ENCODE measurements at regions not wholly inside any gene's neighbourhood (a gene's known extent, or its start where the extent isn't known, plus 50 kb on each side); places are given as distances from the start of the nearest gene placed in this dataset.

GRCh38 chr9:13596383-13596970, 317.0 kb upstream of the MPDZ start:
- H3K4me2 ChIP-seq (ENCODE audit: unreplicated experiment): no peak overlapping the region
- H4K20me1 ChIP-seq (ENCODE audit: insufficient read depth): no peaks in the 10 kb centered on the region
- no peak overlapping the region for H2AFZ ChIP-seq
- H3F3A ChIP-seq (ENCODE audit: insufficient read depth): no peaks in the 10 kb centered on the region
- no peak overlapping the region for H3K9ac ChIP-seq
- WGBS, 2 experiments (ENCODE audit: low coverage in 1 of 2, low lambda C conversion rate in 2 of 2, missing lambda C conversion rate in 2 of 2): 62 to 71% methylated on average over 4 of the region's 4 CpGs
- in situ Hi-C loops (cut with MboI): no loop called here
- no peaks in the 10 kb centered on the region for H3K4me1 ChIP-seq (ENCODE audit: insufficient read depth)
- no peaks in the 10 kb centered on the region for H3K36me3 ChIP-seq (ENCODE audit: low read depth)
- H3K4me3 ChIP-seq: no peak overlapping the region
- H3K27ac ChIP-seq: no peak overlapping the region
- no peaks in the 10 kb centered on the region for H3K79me2 ChIP-seq (ENCODE audit: insufficient read depth)
- no peaks in the 10 kb centered on the region for H3K9me2 ChIP-seq (ENCODE audit: insufficient read depth)
- H3K9me3 ChIP-seq (ENCODE audit: low read depth): no peaks in the 10 kb centered on the region
- TF ChIP-seq EZH2 (IDR thresholded peaks at IDR 0.05; ENCODE audit: insufficient read depth, poor library complexity, severe bottlenecking) (no peak), EZH2phosphoT487 (IDR thresholded peaks at IDR 0.05; ENCODE audit: insufficient read depth, low read depth) (no peak)
- no peak for DNase-seq
- H3K27me3 ChIP-seq (replicated peaks; ENCODE audit: insufficient read depth): no peaks in the 10 kb centered on the region; the same call in 1 of the 2 replicates

DNA sequence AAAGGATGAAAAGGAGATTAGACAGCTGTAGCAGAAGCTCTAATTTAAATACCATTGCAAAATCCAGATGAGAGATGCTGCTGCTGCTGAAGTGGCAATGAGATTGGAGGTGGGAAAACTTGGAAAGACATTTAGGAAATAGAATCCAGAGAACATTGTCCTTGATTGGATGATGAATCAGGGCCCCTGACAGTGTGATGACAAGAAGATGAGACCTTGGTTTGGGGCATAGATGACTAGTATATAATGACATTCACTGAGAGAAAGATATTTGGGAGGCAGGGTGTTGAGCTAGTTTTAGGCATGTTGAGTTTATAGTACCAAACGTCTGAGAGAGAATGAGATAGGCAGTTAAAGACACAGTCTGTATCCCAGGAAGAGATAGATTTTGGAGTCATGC, 311.5 kb upstream of the MPDZ start:
- TF ChIP-seq EZH2 (IDR thresholded peaks at IDR 0.05; ENCODE audit: insufficient read depth, poor library complexity, severe bottlenecking) (no peak), EZH2phosphoT487 (IDR thresholded peaks at IDR 0.05; ENCODE audit: insufficient read depth, low read depth) (no peak)
- H3K79me2 ChIP-seq (ENCODE audit: insufficient read depth): no peaks in the 10 kb centered on the region
- H3K9ac ChIP-seq: no peak overlapping the region
- H3K4me1 ChIP-seq (ENCODE audit: insufficient read depth): no peaks in the 10 kb centered on the region
- DNase-seq: no peak
- H2AFZ ChIP-seq: no peak overlapping the region
- 36 to 42% methylated on average over 1 of the region's 1 CpG for WGBS, 2 experiments (ENCODE audit: low coverage in 1 of 2, low lambda C conversion rate in 2 of 2, missing lambda C conversion rate in 2 of 2)
- H3F3A ChIP-seq (ENCODE audit: insufficient read depth): no peaks in the 10 kb centered on the region
- H4K20me1 ChIP-seq (ENCODE audit: insufficient read depth): no peaks in the 10 kb centered on the region
- H3K36me3 ChIP-seq (ENCODE audit: low read depth): no peaks in the 10 kb centered on the region
- H3K27me3 ChIP-seq (replicated peaks; ENCODE audit: insufficient read depth): peaks cover 13% of the 10 kb centered on the region
- H3K27ac ChIP-seq: no peak overlapping the region
- H3K4me2 ChIP-seq (ENCODE audit: unreplicated experiment): no peak overlapping the region
- H3K9me2 ChIP-seq (ENCODE audit: insufficient read depth): no peaks in the 10 kb centered on the region
- H3K9me3 ChIP-seq (ENCODE audit: low read depth): no peaks in the 10 kb centered on the region
- in situ Hi-C loops (cut with MboI): no loop called here
- H3K4me3 ChIP-seq: no peak overlapping the region

GRCh38 chr9:13589034-13589737, 309.7 kb upstream of the MPDZ start:
- no peaks in the 10 kb centered on the region for H3K9me2 ChIP-seq (ENCODE audit: insufficient read depth)
- H3K4me1 ChIP-seq (ENCODE audit: insufficient read depth): no peaks in the 10 kb centered on the region
- in situ Hi-C loops (cut with MboI): no loop called here
- H3K4me2 ChIP-seq (ENCODE audit: unreplicated experiment): no peak overlapping the region
- 55 to 61% methylated on average over 2 of the region's 2 CpGs for WGBS, 2 experiments (ENCODE audit: low coverage in 1 of 2, low lambda C conversion rate in 2 of 2, missing lambda C conversion rate in 2 of 2)
- H3K36me3 ChIP-seq (ENCODE audit: low read depth): no peaks in the 10 kb centered on the region
- TF ChIP-seq EZH2 (IDR thresholded peaks at IDR 0.05; ENCODE audit: insufficient read depth, poor library complexity, severe bottlenecking) (no peak), EZH2phosphoT487 (IDR thresholded peaks at IDR 0.05; ENCODE audit: insufficient read depth, low read depth) (no peak)
- H3K79me2 ChIP-seq (ENCODE audit: insufficient read depth): no peaks in the 10 kb centered on the region
- no peaks in the 10 kb centered on the region for H3K9me3 ChIP-seq (ENCODE audit: low read depth)
- H3K9ac ChIP-seq: no peak overlapping the region
- H3K27me3 ChIP-seq (replicated peaks; ENCODE audit: insufficient read depth): peaks cover 13% of the 10 kb centered on the region
- H3K27ac ChIP-seq: no peak overlapping the region
- H3F3A ChIP-seq (ENCODE audit: insufficient read depth): no peaks in the 10 kb centered on the region
- no peak for DNase-seq
- no peak overlapping the region for H3K4me3 ChIP-seq
- H2AFZ ChIP-seq: no peak overlapping the region
- H4K20me1 ChIP-seq (ENCODE audit: insufficient read depth): no peaks in the 10 kb centered on the region

GRCh38 chr9:13588151-13589033, 308.9 kb upstream of the MPDZ start:
- WGBS, 2 experiments (ENCODE audit: low coverage in 1 of 2, low lambda C conversion rate in 2 of 2, missing lambda C conversion rate in 2 of 2): 40 to 46% methylated on average over 6 of the region's 6 CpGs
- no peak overlapping the region for H2AFZ ChIP-seq
- H3F3A ChIP-seq (ENCODE audit: insufficient read depth): no peaks in the 10 kb centered on the region
- H3K4me1 ChIP-seq (ENCODE audit: insufficient read depth): no peaks in the 10 kb centered on the region
- H3K36me3 ChIP-seq (ENCODE audit: low read depth): no peaks in the 10 kb centered on the region
- peaks cover 13% of the 10 kb centered on the region for H3K27me3 ChIP-seq (replicated peaks; ENCODE audit: insufficient read depth)
- DNase-seq: no peak
- no peaks in the 10 kb centered on the region for H3K9me3 ChIP-seq (ENCODE audit: low read depth)
- no peaks in the 10 kb centered on the region for H3K9me2 ChIP-seq (ENCODE audit: insufficient read depth)
- H4K20me1 ChIP-seq (ENCODE audit: insufficient read depth): no peaks in the 10 kb centered on the region
- no peak overlapping the region for H3K9ac ChIP-seq
- no peak overlapping the region for H3K27ac ChIP-seq
- H3K4me2 ChIP-seq (ENCODE audit: unreplicated experiment): no peak overlapping the region
- in situ Hi-C loops (cut with MboI): no loop called here
- H3K79me2 ChIP-seq (ENCODE audit: insufficient read depth): no peaks in the 10 kb centered on the region
- no peak overlapping the region for H3K4me3 ChIP-seq
- TF ChIP-seq EZH2phosphoT487 (IDR thresholded peaks at IDR 0.05; ENCODE audit: insufficient read depth, low read depth) (no peak), EZH2 (IDR thresholded peaks at IDR 0.05; ENCODE audit: insufficient read depth, poor library complexity, severe bottlenecking) (no peak)

All from GM23248 (cell line).